HG02763 (cell line): ENCODE measurements at regions not wholly inside any gene's neighbourhood (a gene's known extent, or its start where the extent isn't known, plus 50 kb on each side); places are given as distances from the start of the nearest gene placed in this dataset.
"Not testable (repeated sequence)": the region's sequence is repeated elsewhere in the genome, so short reads cannot be mapped to it uniquely, and the experiment has no call there.

ENCODE experiments used
- ATAC-seq: cut with Tn5 transposase; IDR thresholded peaks from one replicate; pipeline ENCODE4 v1.9.1; 2021; ENCODE audit warnings: mild to moderate bottlenecking, moderate library complexity; ENCODE audit not compliant: unreplicated experiment

DNA sequence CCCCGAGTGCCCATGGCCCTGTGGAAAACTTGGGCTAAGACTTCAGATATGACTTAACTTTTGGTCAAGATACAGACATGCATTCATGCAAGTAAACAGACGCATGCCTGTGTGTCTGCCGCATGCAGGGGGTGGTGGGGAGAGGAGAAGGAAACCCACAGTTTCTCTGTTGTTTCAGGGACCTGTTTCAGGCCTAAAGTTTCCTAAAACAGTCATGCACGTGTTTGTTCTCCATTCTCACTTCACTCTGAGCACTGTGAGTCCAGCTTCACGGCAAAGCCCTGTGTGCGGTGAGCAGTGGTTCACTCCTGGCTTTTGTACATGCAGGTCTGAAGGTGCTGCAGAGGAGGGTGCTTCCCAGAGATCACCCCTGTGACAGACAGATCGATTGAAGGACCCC lies 158.7 kb downstream of the FOXL1 start:
- ATAC-seq: no peak

DNA sequence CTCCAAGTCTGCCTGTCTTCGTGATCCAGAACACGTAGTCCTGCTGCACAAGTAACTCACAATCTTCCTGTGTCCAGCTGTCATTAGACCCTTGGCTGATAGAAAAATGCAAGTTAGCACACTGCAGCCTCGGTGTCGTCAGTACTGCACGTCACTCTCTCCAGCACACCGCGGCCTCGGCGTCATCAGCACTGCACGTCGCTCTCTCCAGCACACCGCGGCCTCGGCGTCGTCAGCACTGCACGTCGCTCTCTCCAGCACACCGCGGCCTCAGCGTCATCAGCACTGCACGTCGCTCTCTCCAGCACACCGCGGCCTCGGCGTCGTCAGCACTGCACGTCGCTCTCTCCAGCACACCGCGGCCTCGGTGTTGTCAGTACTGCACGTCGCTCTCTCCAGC lies 160.0 kb downstream of the FOXL1 start:
- ATAC-seq: not testable (repeated sequence)

DNA sequence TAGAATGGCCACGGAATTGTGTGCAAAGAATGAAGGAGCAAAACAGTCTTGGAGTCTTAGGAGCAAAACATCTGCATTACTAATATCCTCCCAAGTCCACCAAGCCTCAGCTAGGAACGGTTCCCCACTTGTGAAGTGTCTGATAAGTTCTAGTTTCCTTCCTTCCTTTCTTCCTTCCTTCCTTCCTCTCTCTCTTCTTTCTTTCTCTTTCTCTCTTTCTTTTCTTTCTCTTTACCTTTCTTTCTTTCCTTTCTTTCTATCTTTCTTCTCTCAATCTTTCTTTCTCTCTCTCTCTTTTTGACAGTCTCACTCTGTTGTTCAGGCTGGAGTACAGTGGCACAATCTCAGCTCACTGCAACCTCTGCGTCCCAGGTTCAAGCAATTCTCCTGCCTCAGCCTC lies 160.8 kb downstream of the FOXL1 start:
- ATAC-seq: no peak

DNA sequence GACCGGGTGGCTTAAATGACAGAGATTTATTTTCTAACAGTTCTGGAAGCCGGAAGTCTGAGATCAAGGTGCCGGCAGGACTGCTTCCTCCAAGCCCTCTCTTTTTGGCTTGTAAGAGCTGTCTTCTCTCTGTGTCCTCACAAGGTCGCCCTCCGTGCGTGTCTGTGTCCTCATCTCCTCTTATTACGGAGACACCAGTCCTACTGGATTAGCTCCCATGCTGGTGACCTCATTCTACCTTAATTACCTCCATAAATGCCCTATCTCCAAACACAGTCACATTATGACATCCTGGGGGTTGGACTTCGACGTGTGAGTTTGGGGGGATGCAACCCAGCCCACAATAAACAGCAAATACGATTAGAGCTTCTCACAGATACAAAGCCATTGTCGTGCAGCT lies 161.5 kb downstream of the FOXL1 start:
- no peak for ATAC-seq

DNA sequence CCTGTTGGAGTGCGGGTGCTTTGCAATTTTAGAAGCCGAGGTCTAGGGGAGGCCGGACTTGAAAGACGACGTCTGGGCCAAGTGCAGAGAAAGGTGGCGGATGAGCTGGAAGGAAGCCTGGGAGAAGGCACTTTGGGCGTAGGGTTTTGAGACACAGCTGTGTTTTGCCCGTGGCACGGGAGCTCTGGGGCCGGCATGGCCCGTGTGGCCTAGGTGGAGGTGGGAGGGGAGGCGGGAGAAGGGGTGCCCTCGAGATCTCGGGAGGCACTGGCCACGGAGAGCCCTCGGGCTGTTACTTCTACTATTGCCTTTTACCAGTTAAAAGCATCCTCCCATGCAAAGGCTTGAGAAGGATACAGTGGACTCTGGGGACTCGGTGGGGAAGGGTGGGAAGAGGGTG lies 161.9 kb downstream of the FOXL1 start:
- no peak for ATAC-seq

DNA sequence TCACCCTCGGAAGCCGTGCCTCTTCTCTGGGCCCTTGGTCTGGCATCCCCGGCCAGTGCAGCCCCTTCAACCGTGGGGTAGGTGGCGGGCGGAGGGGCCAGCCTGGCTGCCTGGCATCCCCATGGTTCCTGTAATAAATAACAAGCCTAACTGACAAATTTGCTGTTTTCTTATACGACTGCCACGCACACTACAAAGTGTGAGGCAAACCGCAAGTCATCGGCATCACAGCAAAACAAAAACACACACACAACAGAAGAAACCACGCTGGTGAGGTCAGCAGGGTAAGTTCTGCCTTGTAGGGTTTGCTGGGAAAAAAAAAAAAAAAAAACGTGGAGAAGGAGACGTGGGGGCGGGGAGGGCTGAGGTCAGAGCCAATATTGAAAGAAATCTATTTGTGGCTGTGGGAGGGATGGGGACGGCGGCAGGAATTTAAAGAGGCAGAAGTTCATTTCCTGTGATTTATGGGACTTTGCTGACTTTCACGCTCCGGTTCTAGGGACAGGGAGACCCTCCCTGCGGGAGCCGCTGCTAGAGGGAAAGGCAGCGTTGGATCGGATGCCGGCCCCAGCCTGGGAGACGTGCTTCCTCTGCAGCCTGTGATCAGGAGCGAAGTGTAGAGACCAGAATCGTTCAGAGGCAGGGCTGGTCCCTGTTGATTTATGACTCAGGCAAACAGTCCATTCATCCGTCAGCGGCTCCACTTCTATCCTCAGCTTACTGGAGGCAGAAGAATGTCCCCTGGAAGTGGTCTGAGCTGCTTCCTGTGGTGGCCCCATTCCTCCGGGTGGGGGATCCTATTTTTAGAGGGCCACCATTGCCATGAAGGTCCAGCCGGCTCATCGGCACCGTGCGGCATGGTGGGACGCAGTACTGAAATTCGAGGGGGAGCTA lies 162.8 kb downstream of the FOXL1 start:
- no peak for ATAC-seq

DNA sequence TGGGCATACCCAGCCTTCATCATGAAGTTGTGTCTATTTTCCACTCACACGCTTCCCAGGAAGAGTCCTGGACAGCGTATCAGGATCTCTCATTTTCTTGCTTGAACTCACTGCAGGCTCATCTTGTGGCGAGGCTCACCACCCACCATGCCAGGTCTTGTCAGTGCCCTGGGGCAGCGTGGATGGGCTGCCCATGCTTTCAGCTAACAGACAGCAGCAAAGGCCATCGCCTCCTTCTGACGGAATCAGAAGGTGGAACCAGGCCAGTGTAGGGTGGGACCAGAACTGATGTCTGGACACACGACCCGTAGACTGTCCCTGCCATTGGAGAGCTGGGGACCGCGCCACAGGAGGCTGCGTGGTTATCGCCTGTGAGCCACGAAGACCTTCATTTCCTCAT lies 169.4 kb downstream of the FOXL1 start:
- no peak for ATAC-seq

DNA sequence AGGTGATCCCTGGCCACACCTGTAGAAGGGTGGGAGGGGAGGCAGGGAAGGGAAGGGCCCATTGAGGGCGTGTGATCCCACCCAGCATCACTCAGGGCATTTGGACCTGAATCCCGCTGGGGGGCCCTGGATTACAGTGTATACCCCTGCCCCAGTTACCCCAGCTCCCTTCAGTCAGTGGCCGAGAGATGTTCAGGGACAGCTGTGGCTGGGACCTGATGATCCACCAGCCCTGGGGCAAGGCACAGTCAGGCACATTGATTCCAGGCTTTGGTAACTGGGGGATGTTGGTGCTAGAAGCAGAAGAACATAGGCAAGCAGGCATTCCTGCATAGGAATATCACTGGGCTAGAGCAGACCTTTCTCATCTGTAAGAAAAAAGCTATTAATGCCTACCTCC lies 170.3 kb downstream of the FOXL1 start:
- no peak for ATAC-seq

DNA sequence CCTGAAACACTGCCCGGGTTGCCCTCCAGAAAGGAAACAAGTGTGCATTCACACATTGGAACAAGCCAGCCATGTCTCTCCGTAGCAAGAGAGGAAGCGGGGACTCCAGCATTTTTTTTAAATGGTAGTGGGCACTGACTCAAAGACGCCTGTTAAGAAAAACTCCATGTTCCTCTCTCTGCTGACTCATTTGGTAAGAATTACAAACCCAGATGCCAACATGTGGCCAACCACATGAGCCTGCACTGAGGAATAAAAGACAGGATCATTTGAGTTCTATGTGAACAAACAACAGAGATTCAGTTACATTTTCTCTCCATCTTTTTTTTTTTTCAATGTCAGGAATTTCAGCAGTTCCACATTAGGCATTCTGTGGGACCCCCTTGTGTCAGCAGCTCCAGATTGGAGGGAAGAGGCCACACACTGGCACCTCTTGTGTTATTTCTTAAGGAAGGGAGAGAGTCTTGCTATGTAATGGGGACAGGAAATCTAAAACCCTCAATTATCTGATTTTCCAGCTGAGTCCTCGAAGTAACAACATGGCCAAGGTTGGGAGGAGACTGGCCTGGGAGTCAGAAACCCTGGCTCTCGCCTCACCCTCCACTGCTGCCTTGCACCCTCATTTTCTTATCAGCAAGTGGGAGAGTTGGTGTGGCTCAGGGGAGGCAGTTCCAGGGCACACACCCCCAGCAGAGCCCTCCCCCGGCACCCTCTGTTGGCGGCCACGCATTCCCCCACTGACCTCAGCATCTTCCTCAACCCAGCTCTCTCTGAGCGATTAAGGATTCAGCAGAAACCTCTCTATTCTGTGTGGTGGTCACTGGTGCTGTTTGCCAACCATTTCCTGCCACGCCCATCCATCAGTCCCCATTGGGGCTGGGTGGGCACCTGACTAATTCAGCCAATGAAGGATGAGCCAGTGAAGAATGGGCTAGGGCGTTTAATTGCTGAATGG lies 173.0 kb downstream of the FOXL1 start:
- no peak for ATAC-seq

DNA sequence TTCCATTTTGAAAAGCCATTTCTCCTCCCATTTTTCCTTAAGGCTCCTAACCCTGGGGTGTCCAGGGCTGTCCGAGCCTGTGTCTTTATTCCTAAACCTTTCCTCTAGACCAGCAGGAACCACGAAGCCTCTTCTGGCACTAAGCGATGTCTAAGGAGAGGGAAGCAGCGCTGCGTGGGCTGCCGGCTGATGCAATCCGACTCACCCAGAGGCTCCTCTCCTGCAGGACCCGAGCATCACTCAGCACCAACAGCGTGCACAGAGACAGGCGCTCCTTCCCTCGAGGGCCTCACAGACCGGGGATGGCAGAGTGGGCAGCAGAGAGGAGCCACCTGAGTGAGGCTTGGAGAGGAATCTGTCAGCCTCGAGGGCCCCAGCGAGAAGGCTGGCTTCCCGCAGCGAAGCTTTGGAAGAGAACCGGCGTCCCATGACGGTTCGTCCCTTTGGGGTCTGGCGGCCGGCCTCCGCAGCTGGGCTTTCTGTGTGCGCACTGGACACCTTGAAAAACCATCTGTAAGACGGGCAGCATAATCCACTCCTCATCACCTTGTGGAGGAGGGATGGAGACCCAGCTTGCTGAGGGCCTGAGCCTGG lies 174.3 kb downstream of the FOXL1 start:
- ATAC-seq: no peak

DNA sequence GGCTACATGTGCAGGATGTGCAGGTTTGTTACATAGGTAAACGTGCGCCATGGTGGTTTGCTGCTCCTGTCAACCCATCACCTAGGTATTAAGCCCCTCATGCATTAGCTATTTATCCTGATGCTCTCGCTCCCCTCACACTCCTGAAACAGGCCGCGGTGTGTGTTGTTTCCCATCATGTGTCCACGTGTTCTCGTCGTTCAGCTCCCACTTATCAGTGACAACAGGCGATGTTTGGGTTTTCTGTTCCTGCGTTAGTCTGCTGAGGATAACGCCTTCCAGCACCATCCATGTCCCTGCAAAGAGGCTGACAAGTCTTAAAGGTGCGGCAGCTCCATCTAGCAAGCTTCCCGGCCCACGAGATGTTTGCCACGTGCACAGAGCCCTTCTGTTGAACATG lies 175.1 kb downstream of the FOXL1 start:
- no peak for ATAC-seq

DNA sequence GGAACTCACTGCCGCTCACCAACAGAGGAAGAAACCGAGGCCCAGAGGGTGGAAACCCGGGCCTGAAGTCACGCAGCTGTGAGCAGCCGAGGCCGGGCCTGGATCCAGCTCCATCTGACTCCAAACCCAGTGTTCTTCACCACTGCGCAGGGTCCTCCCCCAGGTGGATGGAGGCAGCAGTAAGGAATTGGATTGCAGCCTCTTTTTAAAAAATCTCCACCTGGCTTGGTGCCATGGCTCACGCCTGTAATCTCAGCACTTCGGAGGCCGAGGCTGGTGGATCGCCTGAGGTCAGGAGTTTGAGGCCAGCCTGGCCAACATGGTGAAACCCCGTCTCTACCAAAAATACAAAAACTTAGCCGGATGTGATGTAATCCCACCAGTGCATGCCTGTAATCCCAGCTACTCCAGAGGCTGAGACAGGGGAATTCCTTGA lies 177.2 kb downstream of the FOXL1 start:
- no peak for ATAC-seq

DNA sequence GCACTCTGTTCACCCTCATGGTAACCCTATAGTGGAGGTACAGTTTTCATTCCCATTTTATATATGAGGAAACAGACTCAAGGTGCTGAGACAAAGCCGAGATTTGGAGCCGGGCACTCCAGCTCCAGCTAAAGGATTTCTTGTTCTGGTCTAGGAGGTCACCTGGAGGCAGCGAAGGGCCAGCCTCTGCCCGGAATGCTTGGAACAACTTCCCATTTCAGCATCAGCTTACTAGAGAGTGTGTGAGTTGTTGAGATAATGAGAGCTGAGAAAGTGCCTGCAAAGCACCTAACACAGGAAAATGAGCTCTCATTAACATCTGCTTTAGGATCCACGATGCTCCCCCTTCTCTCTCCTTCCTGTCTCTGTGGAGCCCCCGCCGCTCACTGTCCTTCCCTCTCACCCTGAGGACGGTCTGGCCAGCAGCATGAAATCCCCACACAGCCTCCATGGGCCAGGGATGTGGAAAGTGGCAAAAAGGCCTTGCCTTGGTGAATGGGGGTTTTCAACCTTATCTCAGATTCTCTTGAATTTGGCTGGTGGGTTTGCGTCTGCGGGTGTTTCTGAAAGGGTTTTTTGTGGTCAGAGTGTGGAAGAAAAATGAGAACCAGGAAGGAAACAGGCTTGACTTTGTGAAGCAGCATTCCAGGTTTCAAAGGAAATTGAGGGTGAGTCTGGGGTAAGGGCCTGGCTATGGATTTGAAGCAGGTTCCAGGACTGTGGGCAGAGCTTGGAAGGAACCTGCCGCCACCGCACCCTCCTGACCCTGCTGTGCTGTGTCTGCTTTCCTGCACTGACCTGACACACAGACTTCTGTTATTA lies 178.7 kb downstream of the FOXL1 start:
- no peak for ATAC-seq

DNA sequence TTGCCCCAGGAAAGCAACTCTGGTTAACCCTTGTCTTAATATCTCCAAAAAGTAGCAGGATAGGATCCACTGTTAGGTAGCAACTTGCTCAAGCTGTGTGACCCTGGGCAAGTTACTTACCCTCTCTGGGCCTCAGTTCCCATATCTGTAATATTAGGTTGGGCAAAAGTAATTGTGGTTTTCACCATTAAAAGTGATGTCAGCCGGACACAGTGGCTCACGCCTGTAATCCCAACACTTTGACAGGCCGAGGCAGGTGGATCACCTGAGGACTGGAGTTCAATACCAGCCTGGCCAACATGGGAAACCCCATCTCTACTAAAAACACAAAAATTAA lies 179.3 kb downstream of the FOXL1 start:
- no peak for ATAC-seq

DNA sequence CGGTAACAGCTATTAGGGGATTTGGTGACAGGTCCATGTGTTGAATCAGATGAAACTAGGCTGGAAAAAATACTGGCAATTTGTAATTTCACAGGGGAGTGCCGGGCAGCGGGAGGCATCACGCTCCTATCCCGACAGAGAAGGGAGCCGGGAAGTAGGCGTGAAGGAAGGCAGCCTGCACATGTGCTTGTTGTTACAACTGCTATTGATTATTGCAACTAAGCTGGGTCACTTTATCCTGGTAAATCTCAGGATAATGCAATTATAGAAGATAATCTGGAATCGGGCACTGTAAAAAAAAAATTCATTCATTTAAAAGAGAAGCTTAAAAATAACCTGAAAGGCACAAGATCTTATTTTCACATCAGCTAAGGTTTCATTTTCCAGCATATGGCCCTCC lies 180.6 kb downstream of the FOXL1 start:
- no peak for ATAC-seq

DNA sequence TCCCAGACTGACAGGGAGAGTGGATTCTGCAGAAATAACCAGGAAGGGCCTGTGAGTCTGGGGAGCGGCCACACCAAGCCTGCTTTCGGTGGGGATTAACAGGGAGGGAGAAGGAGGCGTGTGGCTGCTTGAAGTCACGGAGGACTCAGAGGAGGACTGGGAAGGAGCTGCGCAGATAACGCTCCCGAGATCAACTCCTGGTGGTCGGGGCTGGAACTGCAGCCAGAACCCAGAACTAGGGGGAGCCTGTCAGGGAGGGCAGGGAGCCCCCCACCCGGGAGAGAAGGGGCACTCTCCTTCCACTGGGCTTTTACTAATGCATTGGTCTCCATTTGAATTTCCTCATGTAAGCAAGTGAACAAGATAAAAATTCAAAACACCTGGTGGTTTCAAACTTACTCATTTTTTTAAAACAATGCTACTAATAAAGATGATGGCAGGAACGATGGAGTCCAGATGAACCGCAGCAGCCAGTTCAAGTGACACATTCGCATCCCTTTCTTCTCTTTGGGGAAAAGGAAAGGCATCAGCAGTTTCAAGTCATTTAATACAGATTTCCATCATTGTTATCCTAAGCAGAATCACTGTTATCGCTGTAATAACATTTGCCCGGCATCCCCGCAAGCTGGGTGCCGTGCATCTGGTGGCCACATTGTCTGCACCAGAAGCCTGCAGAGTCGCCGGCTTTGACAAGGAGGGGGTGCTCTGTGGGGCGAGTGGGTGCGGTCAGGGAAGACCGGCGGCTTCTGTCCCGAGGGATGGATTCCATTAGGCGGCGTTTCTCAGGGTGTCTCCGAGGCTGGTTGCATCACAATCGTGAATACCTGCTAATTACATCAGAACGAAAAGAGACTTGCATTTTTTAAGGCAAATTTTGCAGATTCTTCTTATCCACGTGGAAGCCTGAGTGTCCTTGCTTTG lies 183.0 kb downstream of the FOXL1 start:
- ATAC-seq: no peak

DNA sequence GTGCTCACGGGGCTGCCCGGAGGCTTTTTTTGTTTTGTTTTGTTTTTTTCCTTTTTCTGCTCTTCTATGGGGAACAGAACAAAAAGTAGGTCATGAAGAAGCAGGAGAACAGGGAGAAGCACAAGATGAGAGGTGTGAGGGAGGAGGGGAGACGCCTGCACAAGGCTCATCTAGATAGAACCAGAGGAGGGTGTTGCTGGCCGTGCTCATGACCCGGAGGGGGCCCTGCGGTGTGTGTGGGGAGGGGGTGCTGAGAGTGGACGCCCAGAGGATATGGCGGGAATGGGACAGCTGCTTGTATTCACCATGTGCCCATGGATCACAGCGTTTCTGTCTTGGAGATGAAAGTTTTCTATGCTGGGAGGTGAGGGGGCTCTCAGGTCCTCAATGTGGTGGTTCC lies 183.7 kb downstream of the FOXL1 start:
- no peak for ATAC-seq

DNA sequence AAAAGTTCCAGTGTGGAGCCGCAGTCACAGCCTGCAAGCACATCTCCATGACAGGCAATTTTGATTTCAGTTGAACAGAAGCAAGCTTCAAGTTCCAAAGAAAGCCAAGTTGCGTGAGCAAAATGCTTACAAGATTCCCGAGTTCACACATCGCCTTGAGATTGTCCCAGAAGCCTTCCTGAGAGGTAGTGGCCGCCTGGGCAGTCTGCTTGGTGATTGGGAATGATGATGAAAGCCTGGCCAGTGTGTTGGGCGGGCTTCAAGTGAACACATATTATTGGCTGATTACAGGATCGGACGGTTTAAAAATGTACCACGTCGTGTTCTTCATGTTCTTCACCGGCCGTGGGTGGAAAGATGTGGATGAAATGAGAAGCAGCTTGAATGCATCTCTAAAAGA lies 185.5 kb downstream of the FOXL1 start:
- no peak for ATAC-seq

DNA sequence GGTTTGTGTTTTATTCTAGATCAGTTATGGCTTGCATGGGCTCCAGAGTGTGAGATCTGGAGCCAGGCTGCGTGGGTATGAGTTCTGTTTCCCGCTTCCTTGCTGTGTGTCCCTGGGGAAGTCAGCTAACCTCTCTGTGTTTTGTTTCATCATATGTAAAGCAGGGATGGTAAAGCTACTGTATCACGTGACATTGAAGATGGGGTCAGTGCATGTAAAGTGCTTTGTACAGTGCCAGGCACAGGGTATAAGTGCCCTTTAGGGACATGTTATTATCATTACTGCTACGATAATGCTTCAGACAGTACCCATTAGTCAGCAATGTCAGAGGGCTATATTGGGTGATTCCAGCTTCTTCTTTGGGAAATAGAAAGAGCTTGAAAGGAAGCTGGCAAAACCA lies 186.2 kb downstream of the FOXL1 start:
- ATAC-seq: no peak
